Liver (tissue), 3 donors: ENCODE measurements at regions not wholly inside any gene's neighbourhood (a gene's known extent, or its start where the extent isn't known, plus 50 kb on each side); places are given as distances from the start of the nearest gene placed in this dataset.

Experiments
- GABPA ChIP-seq, 2 donors: IDR thresholded peaks in 1 of 2; conservative IDR thresholded peaks in 1 of 2; 2 replicates each; pipeline ENCODE4 v1.6.1; 2016; ENCODE audit warnings: antibody characterized with exemption in 2 of 2, mild to moderate bottlenecking in 1 of 2, moderate library complexity in 1 of 2
- RAD21 ChIP-seq, 2 donors: IDR thresholded peaks; 2 replicates each; pipeline ENCODE4 v1.6.1; 2016; ENCODE audit warnings: antibody characterized with exemption in 2 of 2, mild to moderate bottlenecking in 2 of 2
- RXRA ChIP-seq, 2 donors: IDR thresholded peaks; 2 replicates each; pipeline ENCODE4 v1.6.1; 2017 to 2018; ENCODE audit warnings: antibody characterized with exemption in 2 of 2, mild to moderate bottlenecking in 1 of 2
- SP1 ChIP-seq: IDR thresholded peaks from 2 replicates; pipeline ENCODE4 v1.6.1; 2018; ENCODE audit warnings: antibody characterized with exemption, mild to moderate bottlenecking
- TAF1 ChIP-seq: conservative IDR thresholded peaks from 2 replicates; pipeline ENCODE4 v1.6.1; 2016; ENCODE audit warnings: antibody characterized with exemption, mild to moderate bottlenecking
- YY1 ChIP-seq: IDR thresholded peaks from 2 replicates; pipeline ENCODE4 v1.6.1; 2016; ENCODE audit warnings: antibody characterized with exemption, mild to moderate bottlenecking
- TF ChIP-seq, protein P1 (sequence below): fragments of 150-350 bp; IDR thresholded peaks from 2 replicates; pipeline ENCODE4 v1.5.1; 2017; ENCODE audit warnings: improper control_type of control experiment, low read depth, low read length; ENCODE audit not compliant: missing input control
- TF ChIP-seq, protein P2 (sequence below): IDR thresholded peaks from 2 replicates; pipeline ENCODE4 v1.6.1; 2016; ENCODE audit warnings: antibody characterized with exemption, mild to moderate bottlenecking
- TF ChIP-seq, protein P3 (sequence below): IDR thresholded peaks from 2 replicates; pipeline ENCODE4 v1.6.1; 2016; ENCODE audit warnings: antibody characterized with exemption
- TF ChIP-seq, protein P4 (sequence below): IDR thresholded peaks from 2 replicates; pipeline ENCODE4 v1.6.1; 2016; ENCODE audit warnings: antibody characterized with exemption
- TF ChIP-seq, protein P5 (sequence below): IDR thresholded peaks from 2 replicates; pipeline ENCODE4 v1.6.1; 2016; ENCODE audit warnings: antibody characterized with exemption
- donor health status: healthy.
- donor health status: healthy.

DNA sequence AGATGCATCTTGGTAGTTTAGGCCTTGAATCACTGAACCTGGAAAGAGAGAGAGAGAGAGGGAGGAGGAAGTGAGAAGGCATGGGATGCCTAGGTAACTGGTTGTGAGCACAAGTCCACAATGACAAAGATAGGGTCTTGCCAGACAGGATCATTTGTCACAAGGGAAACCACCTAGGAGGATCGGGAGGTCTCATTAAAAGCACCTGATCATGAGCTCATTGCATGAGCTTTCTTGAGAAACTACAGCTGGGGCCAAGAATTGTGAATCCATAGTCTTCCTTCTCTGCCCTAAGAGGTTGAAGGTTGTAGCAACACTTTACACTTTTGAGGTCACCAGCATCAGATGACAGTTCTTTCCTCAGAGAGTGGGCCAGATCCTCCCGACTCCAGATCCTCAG, 195.7 kb downstream of the CD83 start:
- TF ChIP-seq YY1 (no peak), RAD21 (IDR thresholded peaks at IDR 0.05) (no peak), SP1 (no peak), GABPA (IDR thresholded peaks at IDR 0.05 in 1 of 2, conservative IDR thresholded peaks at IDR 0.05 in 1 of 2) (no peak), TAF1 (no peak), RXRA (IDR thresholded peaks at IDR 0.05) (no peak)
- TF ChIP-seq, protein P1, sequence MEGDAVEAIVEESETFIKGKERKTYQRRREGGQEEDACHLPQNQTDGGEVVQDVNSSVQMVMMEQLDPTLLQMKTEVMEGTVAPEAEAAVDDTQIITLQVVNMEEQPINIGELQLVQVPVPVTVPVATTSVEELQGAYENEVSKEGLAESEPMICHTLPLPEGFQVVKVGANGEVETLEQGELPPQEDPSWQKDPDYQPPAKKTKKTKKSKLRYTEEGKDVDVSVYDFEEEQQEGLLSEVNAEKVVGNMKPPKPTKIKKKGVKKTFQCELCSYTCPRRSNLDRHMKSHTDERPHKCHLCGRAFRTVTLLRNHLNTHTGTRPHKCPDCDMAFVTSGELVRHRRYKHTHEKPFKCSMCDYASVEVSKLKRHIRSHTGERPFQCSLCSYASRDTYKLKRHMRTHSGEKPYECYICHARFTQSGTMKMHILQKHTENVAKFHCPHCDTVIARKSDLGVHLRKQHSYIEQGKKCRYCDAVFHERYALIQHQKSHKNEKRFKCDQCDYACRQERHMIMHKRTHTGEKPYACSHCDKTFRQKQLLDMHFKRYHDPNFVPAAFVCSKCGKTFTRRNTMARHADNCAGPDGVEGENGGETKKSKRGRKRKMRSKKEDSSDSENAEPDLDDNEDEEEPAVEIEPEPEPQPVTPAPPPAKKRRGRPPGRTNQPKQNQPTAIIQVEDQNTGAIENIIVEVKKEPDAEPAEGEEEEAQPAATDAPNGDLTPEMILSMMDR: no peak
- TF ChIP-seq, protein P2, sequence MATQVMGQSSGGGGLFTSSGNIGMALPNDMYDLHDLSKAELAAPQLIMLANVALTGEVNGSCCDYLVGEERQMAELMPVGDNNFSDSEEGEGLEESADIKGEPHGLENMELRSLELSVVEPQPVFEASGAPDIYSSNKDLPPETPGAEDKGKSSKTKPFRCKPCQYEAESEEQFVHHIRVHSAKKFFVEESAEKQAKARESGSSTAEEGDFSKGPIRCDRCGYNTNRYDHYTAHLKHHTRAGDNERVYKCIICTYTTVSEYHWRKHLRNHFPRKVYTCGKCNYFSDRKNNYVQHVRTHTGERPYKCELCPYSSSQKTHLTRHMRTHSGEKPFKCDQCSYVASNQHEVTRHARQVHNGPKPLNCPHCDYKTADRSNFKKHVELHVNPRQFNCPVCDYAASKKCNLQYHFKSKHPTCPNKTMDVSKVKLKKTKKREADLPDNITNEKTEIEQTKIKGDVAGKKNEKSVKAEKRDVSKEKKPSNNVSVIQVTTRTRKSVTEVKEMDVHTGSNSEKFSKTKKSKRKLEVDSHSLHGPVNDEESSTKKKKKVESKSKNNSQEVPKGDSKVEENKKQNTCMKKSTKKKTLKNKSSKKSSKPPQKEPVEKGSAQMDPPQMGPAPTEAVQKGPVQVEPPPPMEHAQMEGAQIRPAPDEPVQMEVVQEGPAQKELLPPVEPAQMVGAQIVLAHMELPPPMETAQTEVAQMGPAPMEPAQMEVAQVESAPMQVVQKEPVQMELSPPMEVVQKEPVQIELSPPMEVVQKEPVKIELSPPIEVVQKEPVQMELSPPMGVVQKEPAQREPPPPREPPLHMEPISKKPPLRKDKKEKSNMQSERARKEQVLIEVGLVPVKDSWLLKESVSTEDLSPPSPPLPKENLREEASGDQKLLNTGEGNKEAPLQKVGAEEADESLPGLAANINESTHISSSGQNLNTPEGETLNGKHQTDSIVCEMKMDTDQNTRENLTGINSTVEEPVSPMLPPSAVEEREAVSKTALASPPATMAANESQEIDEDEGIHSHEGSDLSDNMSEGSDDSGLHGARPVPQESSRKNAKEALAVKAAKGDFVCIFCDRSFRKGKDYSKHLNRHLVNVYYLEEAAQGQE: no peak
- TF ChIP-seq, protein P3, sequence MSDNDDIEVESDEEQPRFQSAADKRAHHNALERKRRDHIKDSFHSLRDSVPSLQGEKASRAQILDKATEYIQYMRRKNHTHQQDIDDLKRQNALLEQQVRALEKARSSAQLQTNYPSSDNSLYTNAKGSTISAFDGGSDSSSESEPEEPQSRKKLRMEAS: no peak
- TF ChIP-seq, protein P4, sequence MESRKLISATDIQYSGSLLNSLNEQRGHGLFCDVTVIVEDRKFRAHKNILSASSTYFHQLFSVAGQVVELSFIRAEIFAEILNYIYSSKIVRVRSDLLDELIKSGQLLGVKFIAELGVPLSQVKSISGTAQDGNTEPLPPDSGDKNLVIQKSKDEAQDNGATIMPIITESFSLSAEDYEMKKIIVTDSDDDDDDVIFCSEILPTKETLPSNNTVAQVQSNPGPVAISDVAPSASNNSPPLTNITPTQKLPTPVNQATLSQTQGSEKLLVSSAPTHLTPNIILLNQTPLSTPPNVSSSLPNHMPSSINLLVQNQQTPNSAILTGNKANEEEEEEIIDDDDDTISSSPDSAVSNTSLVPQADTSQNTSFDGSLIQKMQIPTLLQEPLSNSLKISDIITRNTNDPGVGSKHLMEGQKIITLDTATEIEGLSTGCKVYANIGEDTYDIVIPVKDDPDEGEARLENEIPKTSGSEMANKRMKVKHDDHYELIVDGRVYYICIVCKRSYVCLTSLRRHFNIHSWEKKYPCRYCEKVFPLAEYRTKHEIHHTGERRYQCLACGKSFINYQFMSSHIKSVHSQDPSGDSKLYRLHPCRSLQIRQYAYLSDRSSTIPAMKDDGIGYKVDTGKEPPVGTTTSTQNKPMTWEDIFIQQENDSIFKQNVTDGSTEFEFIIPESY: no peak
- TF ChIP-seq, protein P5, sequence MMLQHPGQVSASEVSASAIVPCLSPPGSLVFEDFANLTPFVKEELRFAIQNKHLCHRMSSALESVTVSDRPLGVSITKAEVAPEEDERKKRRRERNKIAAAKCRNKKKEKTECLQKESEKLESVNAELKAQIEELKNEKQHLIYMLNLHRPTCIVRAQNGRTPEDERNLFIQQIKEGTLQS: no peak
